Activated B cell treated with CpG ODN at 0.5 μM for 24 hours (primary cell): ENCODE measurements at regions not wholly inside any gene's neighbourhood (a gene's known extent, or its start where the extent isn't known, plus 50 kb on each side); places are given as distances from the start of the nearest gene placed in this dataset.

Experiments used
- ATAC-seq: fragments of 200-7000 bp; cut with Tn5 transposase; one replicate; pipeline ENCODE4 v1.10.0; 2021; ENCODE audit warnings: low read depth, mild to moderate bottlenecking, moderate library complexity
- CTCF ChIA-PET: fragments of 350-600 bp; sonication (Branson Sonifier 250); formaldehyde crosslinking; loops from one replicate; lab custom pipeline; 2021; ENCODE audit warnings: antibody characterized with exemption; lab: Charles Lee
- POLR2A ChIA-PET: fragments of 350-600 bp; sonication (Branson Sonifier 250); formaldehyde crosslinking; loops from one replicate; lab custom pipeline; 2021; ENCODE audit warnings: antibody characterized with exemption; lab: Charles Lee
- DNase-seq: peaks from one replicate; pipeline ENCODE4 v3.0.0; 2022
- H3K27ac Mint-ChIP-seq: one replicate; pipeline ENCODE4 v1.8.0; 2020; ENCODE audit warnings: mixed read lengths
- H3K27me3 Mint-ChIP-seq: one replicate; pipeline ENCODE4 v1.8.0; 2021; ENCODE audit warnings: mixed read lengths
- H3K36me3 Mint-ChIP-seq: one replicate; pipeline ENCODE4 v1.8.0; 2021; ENCODE audit warnings: low read depth, mixed read lengths
- H3K4me1 Mint-ChIP-seq: one replicate; pipeline ENCODE4 v1.8.0; 2021; ENCODE audit warnings: mixed read lengths
- H3K4me3 Mint-ChIP-seq: one replicate; pipeline ENCODE4 v1.8.0; 2020; ENCODE audit warnings: mild to moderate bottlenecking, mixed read lengths
- H3K9me3 Mint-ChIP-seq: one replicate; pipeline ENCODE4 v1.8.0; 2020; ENCODE audit warnings: mixed read lengths
- intact Hi-C: fragments of 100-400 bp; cut with micrococcal nuclease; formaldehyde crosslinking; loops from one replicate; pipeline ENCODE4 v1.15.1; 2024
- TF ChIP-seq, protein P1 (sequence below): fragments of 200-600 bp; IDR thresholded peaks from one replicate; pipeline ENCODE4 v1.8.0; 2022; ENCODE audit warnings: antibody characterized with exemption, mild to moderate bottlenecking

- Mint-ChIP-seq H3K4me3 (no peak overlapping the region), H3K9me3 (no peaks in the 10 kb centered on the region), H3K27ac (no peak overlapping the region), H3K4me1 (no peaks in the 10 kb centered on the region), H3K27me3 (no peaks in the 10 kb centered on the region), H3K36me3 (no peaks in the 10 kb centered on the region)
- intact Hi-C loops = no loop called here
- TF ChIP-seq, protein P1, sequence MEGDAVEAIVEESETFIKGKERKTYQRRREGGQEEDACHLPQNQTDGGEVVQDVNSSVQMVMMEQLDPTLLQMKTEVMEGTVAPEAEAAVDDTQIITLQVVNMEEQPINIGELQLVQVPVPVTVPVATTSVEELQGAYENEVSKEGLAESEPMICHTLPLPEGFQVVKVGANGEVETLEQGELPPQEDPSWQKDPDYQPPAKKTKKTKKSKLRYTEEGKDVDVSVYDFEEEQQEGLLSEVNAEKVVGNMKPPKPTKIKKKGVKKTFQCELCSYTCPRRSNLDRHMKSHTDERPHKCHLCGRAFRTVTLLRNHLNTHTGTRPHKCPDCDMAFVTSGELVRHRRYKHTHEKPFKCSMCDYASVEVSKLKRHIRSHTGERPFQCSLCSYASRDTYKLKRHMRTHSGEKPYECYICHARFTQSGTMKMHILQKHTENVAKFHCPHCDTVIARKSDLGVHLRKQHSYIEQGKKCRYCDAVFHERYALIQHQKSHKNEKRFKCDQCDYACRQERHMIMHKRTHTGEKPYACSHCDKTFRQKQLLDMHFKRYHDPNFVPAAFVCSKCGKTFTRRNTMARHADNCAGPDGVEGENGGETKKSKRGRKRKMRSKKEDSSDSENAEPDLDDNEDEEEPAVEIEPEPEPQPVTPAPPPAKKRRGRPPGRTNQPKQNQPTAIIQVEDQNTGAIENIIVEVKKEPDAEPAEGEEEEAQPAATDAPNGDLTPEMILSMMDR = no peak
- ChIA-PET POLR2A (no interaction called here), CTCF (no interaction called here)
- ATAC-seq (no peak), DNase-seq (no peak)
Measured at GRCh38 chr7:81492910-81493309, 276.9 kb downstream of the HGF start.

- no peak overlapping the region for H3K4me3 Mint-ChIP-seq
- no peaks in the 10 kb centered on the region for H3K9me3 Mint-ChIP-seq
- H3K36me3 Mint-ChIP-seq = no peaks in the 10 kb centered on the region
- intact Hi-C loops = no loop called here
- DNase-seq = no peak
- ATAC-seq = no peak
- TF ChIP-seq, protein P1 = no peak
- no peaks in the 10 kb centered on the region for H3K27me3 Mint-ChIP-seq
- ChIA-PET POLR2A (no interaction called here), CTCF (interaction anchor here (0.6 to 0.8 kb wide), 2 partner anchors 9 to 465 kb away, joined by 3 read pairs; no protein-coding TSS in a partner anchor)
- no peaks in the 10 kb centered on the region for H3K4me1 Mint-ChIP-seq
- no peak overlapping the region for H3K27ac Mint-ChIP-seq
Measured at GRCh38 chr7:81492240-81492639, 277.6 kb downstream of the HGF start.

- Mint-ChIP-seq H3K9me3 (no peaks in the 10 kb centered on the region), H3K27me3 (no peaks in the 10 kb centered on the region), H3K4me1 (no peaks in the 10 kb centered on the region), H3K4me3 (no peak overlapping the region), H3K27ac (no peak overlapping the region), H3K36me3 (no peaks in the 10 kb centered on the region)
- no peak for DNase-seq
- ATAC-seq = no peak
- intact Hi-C loops = no loop called here
- TF ChIP-seq, protein P1 = no peak
- ChIA-PET CTCF (interaction anchor here (0.6 to 0.8 kb wide), 2 partner anchors 9 to 465 kb away, joined by 3 read pairs; no protein-coding TSS in a partner anchor), POLR2A (interaction anchor here (0.5 kb wide), 1 partner anchor 483 kb away, joined by 3 read pairs; no protein-coding TSS in a partner anchor)
Measured at GRCh38 chr7:81491573-81491972, 278.3 kb downstream of the HGF start.

DNA sequence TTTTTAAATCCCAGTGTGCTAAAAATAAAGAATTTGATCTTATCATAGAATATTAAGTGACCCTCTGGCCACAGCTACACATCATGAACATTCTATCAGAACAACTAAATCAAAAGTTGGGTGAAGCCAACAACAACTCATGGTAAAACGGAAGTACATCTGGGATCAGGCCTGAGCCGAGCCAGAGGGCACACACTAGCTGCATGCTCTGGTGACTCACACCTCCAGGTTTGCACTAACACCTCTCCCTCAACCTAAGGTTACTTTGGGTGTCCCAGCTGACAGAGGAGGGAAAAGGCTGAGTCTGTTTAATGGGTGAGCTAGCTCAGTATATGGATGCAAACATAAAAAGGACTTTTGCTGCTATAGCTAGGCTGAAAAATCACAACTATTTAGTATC lies 281.6 kb downstream of the HGF start:
- no peak for ATAC-seq

DNA sequence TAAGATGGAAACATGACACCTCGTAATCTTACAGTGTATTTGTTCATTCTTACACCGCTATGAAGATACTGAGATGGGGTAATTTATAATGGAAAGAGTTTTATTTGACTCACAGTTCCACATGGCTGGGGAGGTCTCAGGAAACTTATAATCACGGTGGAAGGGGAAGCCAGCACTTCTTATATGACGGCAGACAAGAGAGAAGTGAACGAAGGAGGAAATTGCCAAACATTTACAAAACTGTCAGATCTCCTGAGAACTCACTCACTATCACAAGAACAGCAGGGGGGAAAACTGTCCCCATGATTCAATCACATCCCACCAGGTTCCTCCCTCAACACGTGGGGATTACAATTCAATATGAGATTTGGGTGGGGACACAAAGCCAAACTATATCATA lies 282.3 kb downstream of the HGF start:
- H3K9me3 Mint-ChIP-seq = no peaks in the 10 kb centered on the region
- no peak for ATAC-seq
- ChIA-PET CTCF (no interaction called here), POLR2A (no interaction called here)
- H3K27ac Mint-ChIP-seq = no peak overlapping the region
- intact Hi-C loops = no loop called here
- H3K36me3 Mint-ChIP-seq = no peaks in the 10 kb centered on the region
- no peak for DNase-seq
- TF ChIP-seq, protein P1 = no peak
- no peaks in the 10 kb centered on the region for H3K27me3 Mint-ChIP-seq
- no peaks in the 10 kb centered on the region for H3K4me1 Mint-ChIP-seq
- no peak overlapping the region for H3K4me3 Mint-ChIP-seq

More for the DNA sequence above, 281.6 kb downstream of the HGF start:
- no peaks in the 10 kb centered on the region for H3K9me3 Mint-ChIP-seq
- H3K27ac Mint-ChIP-seq = no peak overlapping the region
- ChIA-PET CTCF (no interaction called here), POLR2A (no interaction called here)
- no peaks in the 10 kb centered on the region for H3K36me3 Mint-ChIP-seq
- no peaks in the 10 kb centered on the region for H3K4me1 Mint-ChIP-seq
- TF ChIP-seq, protein P1 = no peak
- intact Hi-C loops = no loop called here
- H3K4me3 Mint-ChIP-seq = no peak overlapping the region
- DNase-seq = no peak
- no peaks in the 10 kb centered on the region for H3K27me3 Mint-ChIP-seq
